ENCODE measurements at regions not wholly inside any gene's neighbourhood (a gene's known extent, or its start where the extent isn't known, plus 50 kb on each side); places are given as distances from the start of the nearest gene placed in this dataset.

DNA sequence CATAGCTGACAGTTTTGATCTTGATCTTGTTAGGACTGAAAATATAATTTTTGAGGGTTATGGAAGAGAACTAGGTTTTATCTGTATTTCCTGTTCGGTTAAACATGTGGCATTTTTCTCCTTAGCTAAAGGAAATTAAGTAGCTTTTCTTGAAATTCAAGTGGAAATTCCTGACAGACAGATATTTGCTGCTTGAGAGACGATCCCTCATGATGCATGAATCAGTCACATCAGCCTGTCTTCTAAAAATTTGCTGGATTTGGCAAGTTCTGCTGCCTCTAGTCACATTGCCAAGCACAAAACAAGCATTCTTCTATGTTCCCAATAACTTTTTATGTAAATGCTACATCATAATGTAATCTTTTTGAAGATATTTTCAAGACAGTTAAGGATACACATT is 201.8 kb upstream of the ATP5MC3 start:
- no peaks in the 10 kb centered on the region for H3K9me3 ChIP-seq (ENCODE audit: control insufficient read depth in 2 of 3, insufficient read depth in 1 of 3, low read length in 3 of 3)
- H3K36me3 ChIP-seq (ENCODE audit: control insufficient read depth in 2 of 3, insufficient read depth in 3 of 3, low read length in 3 of 3): no peaks in the 10 kb centered on the region
- intact Hi-C loops (cut with DNase I): no loop called here
- no peak overlapping the region for H3K27ac ChIP-seq (ENCODE audit: low read depth in 2 of 2, low read length in 2 of 2)
- TF ChIP-seq, protein P1, sequence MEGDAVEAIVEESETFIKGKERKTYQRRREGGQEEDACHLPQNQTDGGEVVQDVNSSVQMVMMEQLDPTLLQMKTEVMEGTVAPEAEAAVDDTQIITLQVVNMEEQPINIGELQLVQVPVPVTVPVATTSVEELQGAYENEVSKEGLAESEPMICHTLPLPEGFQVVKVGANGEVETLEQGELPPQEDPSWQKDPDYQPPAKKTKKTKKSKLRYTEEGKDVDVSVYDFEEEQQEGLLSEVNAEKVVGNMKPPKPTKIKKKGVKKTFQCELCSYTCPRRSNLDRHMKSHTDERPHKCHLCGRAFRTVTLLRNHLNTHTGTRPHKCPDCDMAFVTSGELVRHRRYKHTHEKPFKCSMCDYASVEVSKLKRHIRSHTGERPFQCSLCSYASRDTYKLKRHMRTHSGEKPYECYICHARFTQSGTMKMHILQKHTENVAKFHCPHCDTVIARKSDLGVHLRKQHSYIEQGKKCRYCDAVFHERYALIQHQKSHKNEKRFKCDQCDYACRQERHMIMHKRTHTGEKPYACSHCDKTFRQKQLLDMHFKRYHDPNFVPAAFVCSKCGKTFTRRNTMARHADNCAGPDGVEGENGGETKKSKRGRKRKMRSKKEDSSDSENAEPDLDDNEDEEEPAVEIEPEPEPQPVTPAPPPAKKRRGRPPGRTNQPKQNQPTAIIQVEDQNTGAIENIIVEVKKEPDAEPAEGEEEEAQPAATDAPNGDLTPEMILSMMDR (IDR thresholded peaks at IDR 0.05; ENCODE audit: borderline replicate concordance, extremely low read depth, insufficient read depth): no peak
- H3K9ac ChIP-seq (ENCODE audit: low read length in 3 of 3): no peak overlapping the region
- H3K4me3 ChIP-seq (ENCODE audit: low read length in 3 of 3): no peak overlapping the region
- FAIRE-seq (no peak), DNase-seq (no peak)
- no peaks in the 10 kb centered on the region for H3K27me3 ChIP-seq (ENCODE audit: control insufficient read depth, insufficient read depth, low read length)
- no peaks in the 10 kb centered on the region for H3K4me1 ChIP-seq (ENCODE audit: control insufficient read depth in 2 of 3, insufficient read depth in 2 of 3, low read depth in 1 of 3, low read length in 3 of 3)

DNA sequence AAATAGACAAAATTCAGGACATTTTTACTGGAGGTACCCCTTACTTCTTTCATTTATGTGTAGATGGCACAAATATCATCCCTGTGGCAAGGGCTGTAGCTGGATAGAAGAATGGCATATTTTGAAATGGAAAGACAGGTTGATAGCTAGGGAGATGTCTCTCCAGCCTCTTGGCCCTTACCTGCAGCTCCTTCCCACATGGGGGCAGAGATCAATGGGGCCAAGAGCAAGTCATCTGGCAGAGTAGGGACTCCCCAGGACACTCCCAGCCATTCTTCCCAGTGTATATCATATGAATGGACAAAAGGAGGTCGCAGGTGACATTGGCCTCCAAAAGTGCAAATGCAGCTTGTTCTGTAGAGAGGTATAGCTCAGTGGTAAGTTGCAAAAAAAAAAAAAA is 192.2 kb upstream of the ATP5MC3 start:
- H3K4me1 ChIP-seq (ENCODE audit: control insufficient read depth in 2 of 3, insufficient read depth in 2 of 3, low read depth in 1 of 3, low read length in 3 of 3): no peaks in the 10 kb centered on the region
- no peaks in the 10 kb centered on the region for H3K9me3 ChIP-seq (ENCODE audit: control insufficient read depth in 2 of 3, insufficient read depth in 1 of 3, low read length in 3 of 3)
- H3K27ac ChIP-seq (ENCODE audit: low read depth in 2 of 2, low read length in 2 of 2): no peak overlapping the region
- H3K4me3 ChIP-seq (ENCODE audit: low read length in 3 of 3): no peak overlapping the region
- no peak overlapping the region for H3K9ac ChIP-seq (ENCODE audit: low read length in 3 of 3)
- TF ChIP-seq, protein P1 (IDR thresholded peaks at IDR 0.05; ENCODE audit: borderline replicate concordance, extremely low read depth, insufficient read depth): no peak
- DNase-seq (no peak), FAIRE-seq (no peak)
- no peaks in the 10 kb centered on the region for H3K36me3 ChIP-seq (ENCODE audit: control insufficient read depth in 2 of 3, insufficient read depth in 3 of 3, low read length in 3 of 3)
- no peaks in the 10 kb centered on the region for H3K27me3 ChIP-seq (ENCODE audit: control insufficient read depth, insufficient read depth, low read length)
- intact Hi-C loops (cut with DNase I): no loop called here

DNA sequence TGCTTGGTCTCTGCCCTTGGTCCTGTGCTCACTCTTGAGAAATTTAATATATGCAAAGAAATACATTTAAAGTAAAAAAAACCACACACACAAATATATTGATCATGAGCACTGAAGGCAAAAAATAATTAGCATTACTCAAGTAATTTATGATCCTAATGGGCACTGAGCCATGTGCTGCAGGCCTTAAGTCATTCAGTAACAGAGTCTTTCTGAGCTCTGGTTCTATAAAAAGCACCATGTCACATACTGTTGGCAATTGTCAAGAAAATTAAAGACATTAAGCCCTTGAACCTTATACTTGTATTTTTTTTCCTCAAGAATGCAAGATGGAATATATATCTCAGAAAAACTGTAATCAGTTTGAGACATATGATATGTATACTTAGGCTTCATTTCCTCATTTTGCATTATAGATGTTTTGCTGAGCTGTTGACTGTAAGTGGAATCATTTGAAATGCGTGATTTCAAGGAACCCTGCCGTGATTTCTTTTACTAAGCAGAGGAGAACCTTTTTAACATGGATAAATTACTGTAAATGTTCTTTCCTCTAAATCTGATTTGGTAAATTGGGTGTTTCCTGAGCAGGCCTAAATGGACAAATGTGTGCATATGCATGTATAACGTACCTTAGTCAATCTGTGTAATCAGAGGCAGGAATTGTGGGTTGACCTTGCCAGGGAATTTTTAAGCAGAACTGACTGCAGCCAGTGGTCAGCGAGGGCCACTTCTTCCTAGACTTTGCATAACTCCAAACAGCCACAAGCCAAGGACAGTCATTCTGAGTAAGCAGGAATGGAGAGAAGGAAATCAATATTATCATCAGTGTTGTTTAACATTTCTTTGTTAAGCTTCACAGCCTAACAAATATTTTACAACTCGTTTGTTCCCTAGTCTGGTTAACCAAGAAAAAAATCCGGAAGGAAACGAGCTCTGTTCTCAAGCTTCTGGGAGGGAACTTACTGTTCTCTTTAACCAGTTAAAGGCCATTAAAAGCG is 191.5 kb upstream of the ATP5MC3 start:
- DNase-seq: peak in 2 of 5 donors; percentile 12 to 36
- no peak overlapping the region for H3K9ac ChIP-seq (ENCODE audit: low read length in 3 of 3)
- H3K27me3 ChIP-seq (ENCODE audit: control insufficient read depth, insufficient read depth, low read length): no peaks in the 10 kb centered on the region
- H3K9me3 ChIP-seq (ENCODE audit: control insufficient read depth in 2 of 3, insufficient read depth in 1 of 3, low read length in 3 of 3): no peaks in the 10 kb centered on the region
- TF ChIP-seq, protein P1 (IDR thresholded peaks at IDR 0.05; ENCODE audit: borderline replicate concordance, extremely low read depth, insufficient read depth): no peak
- intact Hi-C loops (cut with DNase I): no loop called here
- no peak for FAIRE-seq
- H3K27ac ChIP-seq (ENCODE audit: low read depth in 2 of 2, low read length in 2 of 2): no peak overlapping the region
- H3K4me1 ChIP-seq (ENCODE audit: control insufficient read depth in 2 of 3, insufficient read depth in 2 of 3, low read depth in 1 of 3, low read length in 3 of 3): no peaks in the 10 kb centered on the region
- no peaks in the 10 kb centered on the region for H3K36me3 ChIP-seq (ENCODE audit: control insufficient read depth in 2 of 3, insufficient read depth in 3 of 3, low read length in 3 of 3)
- no peak overlapping the region for H3K4me3 ChIP-seq (ENCODE audit: low read length in 3 of 3)

Data from kidney (tissue), 13 donors.